IPS DF 19.7 (cell line): ENCODE measurements at regions not wholly inside any gene's neighbourhood (a gene's known extent, or its start where the extent isn't known, plus 50 kb on each side); places are given as distances from the start of the nearest gene placed in this dataset.

Experiments used
- DNase-seq: peaks from one replicate; pipeline ENCODE4 v3.0.0-alpha.2; 2013; ENCODE audit warnings: low read depth, low spot score

DNA sequence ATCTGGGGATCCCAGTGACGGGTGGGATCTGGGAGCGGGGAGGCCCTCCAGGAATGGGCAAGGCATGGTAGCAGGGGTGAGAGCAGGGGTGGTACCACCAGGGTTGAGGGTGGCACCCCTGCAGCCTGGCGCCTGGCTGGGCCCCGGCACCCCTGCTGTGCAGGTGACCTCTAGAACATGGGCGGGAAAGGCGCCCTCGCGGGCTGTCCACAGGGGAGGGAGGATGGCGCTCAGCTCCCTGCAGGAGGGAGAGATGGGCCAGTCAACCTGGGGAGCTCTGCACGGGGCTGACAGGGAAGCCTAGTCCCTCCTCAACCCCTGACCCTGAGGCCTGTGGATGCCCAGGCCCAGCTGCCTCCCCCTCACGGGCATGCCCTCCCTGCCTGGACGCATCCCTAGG, 61.6 kb upstream of the SLCO4A1 start:
- no peak for DNase-seq

DNA sequence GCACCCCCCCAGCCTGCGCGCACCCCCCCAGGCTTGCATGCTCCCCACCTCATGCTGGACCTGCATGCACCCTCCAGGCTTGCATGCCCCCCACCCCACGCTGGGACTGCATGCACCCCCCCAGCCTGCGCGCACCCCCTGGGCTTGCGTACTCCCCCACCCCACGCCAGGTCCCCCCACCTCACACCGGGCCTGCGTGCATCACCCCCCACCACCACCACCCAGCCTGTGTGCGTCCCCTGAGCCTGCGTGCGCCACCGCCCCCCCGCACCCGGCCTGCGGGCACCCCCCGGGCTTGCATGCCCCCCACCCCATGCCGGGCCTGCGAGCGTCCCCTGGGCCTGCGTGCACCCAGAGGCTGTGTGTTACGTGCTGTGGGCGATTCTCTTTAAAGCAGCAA, 61.0 kb upstream of the SLCO4A1 start:
- no peak for DNase-seq

DNA sequence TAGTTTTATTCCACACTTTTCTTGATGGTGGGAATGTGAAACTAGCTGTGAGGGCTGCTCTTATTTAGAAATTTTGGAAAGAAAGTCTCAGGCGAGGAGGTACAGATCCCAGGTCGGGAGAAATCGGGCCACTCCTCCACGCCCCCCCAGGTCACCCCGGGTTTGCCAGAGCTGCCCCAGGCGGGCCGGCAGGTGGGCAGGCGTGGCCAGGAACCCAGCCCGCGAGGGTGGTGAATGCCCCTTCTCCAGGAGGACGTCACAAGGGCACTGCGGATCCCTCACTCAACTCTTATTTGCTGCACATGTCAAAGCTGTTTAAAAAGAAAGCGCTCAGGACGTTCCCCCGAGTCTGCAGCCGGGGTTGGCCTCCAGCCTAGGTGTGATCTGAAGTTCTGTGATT, 60.5 kb upstream of the SLCO4A1 start:
- DNase-seq: no peak

DNA sequence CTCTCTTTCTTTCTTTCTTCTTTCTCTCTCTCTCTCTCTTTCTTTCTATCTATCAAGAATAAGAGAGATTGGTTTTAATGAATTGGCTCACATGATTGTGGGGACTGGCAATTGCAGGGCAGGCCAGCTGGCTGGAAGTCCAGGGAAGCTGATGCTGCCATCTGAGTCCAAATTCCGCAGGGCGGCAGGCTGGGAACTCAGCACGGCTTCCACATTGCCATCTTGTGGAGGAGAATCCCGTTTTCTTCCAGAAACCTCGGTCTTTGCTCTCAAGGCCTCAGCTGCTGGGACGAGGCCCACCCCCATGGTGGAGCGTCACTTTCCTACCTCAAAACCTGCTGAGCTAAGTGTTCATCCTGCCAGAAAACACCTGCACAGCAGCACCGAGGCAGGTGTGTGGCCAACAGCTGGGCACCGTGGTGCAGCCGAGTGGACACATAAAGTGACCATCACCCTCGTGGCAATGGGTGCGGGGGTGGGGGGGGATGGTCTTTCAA, 58.8 kb upstream of the SLCO4A1 start:
- no peak for DNase-seq

DNA sequence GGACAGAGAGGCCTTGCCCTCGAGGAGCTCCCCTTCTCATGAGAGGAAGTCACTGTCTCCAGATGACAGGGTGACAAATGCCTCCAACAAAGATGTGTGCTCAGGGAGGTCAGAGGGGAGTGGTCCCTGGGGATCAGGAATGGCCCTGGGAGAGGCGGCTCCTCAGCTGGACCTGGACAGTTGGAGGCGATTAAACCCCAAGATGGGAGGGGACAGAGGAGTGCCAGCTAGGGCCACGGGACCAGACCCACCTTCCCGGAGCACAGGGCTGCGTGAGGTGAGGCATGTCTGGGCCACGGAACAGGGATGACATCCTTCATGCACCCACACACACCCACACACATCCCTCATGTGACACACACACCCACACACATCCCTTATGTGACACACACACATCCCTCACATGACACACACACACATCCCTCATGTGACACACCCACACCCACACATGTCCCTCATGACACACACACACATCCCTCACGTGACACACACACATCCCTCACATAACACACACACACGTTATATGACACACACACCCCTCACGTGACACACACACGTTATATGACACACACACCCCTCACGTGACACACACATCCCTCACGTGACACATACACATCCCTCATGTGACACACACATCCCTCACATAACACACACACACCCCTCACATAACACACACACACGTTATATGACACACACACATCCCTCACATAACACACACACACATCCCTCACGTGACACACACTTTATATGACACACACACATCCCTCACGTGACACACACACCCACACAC, 57.4 kb upstream of the SLCO4A1 start:
- no peak for DNase-seq

DNA sequence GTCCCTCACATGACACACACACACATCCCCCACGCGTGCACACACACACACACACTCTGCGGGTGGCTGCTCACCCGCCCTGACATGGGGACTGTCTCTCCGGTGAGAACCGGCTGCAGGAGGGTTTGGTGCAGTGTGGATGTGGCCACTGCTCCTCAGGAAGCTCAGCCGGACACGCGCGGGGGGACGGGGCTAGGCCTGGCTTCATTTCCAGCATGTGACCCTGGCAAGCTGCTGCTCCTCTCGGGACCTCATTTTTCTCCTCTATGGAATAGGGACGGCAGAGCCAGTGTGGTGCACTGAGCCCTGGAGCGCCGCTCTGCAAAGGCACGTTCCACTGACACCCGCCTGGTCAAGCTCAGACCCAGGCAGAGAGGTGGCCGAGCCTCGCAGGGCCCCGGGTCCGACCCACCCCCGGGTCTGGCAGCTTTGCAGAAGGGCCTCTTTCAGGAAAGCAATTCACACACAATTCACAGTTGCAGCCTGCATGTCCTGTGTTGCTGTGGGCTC, 56.8 kb upstream of the SLCO4A1 start:
- DNase-seq: no peak

DNA sequence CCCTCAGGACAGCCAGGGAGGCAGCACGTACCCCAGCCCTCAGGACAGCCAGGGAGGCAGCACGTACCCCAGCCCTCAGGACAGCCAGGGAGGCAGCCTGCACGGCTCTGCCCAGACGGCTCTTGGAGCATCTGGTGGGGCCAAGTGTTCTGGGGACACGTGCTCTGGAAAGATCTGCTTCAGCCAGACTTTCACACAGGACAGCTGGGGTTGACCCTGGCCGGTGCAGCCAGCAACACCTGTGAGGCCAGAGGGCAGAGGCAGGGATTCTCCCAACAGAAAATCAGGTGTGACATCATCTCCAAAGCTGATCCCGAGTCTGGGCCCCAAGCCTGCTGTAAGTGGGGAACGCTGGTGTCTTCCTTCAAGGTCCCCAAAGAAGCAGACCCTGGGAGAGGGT, 55.5 kb upstream of the SLCO4A1 start:
- DNase-seq: no peak

DNA sequence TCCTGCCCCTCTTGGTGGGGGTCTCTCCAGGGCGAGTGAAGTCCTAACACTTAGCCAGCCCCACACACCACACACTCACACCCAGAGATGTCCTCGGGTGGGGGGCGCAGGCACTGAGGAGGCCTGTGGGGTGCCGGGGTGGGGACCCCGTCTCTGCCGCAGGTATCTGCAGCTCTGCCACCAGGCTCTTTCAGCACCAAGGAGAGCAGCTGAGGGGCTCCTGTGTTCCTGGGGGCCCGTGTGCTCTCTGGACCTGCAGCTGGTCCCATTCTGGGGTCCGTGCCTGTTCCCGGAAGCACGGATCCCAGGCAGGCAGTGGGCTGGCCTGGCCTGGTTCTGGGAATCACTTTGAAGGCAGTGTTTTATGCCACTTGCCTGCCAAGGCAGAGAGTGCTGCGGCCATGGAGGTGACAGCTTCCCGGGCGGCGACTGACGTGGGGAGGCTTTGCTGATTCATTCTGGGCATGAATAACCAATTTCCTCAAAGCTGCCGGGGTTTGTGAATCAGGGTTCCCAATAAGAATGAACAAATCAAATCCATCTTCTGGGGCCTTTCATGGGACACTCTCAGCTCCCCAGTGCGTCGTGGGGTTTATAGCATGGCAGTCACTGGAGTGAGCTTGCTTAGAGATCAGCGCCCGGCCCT, 54.4 kb upstream of the SLCO4A1 start:
- DNase-seq: no peak

DNA sequence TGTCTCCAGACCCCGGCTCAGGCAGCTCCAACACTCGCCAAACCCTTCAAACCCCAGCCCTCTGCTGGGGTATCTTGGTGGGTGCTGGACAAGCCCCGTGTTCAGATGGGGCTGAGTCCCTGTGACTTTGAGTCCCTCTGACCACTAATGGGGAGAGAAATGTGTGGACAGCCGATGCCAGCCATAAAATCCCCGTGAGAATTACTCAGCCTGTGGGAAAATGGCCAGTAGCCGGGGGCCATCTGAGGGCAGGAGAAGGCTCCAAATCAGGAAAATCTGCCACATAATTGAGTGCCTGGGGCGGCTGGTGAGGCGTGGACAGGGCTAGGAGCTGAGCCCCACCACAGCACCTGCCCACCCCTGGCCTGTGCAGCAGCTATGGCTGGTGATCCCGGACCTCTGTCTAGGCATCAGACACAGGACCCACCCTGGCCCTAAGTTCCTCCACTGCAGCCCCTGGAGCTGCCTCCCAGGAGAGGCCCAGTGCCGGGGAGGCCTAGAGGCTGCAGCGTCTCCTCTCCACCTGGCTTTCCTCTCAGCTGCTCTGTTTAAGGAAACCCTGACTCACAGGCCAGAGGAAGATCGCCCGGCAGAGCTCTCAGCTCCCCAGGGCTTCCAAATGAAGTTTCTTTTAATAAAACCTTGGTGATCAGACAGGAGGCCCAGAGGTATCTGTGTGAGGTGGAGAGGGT, 53.7 kb upstream of the SLCO4A1 start:
- no peak for DNase-seq

DNA sequence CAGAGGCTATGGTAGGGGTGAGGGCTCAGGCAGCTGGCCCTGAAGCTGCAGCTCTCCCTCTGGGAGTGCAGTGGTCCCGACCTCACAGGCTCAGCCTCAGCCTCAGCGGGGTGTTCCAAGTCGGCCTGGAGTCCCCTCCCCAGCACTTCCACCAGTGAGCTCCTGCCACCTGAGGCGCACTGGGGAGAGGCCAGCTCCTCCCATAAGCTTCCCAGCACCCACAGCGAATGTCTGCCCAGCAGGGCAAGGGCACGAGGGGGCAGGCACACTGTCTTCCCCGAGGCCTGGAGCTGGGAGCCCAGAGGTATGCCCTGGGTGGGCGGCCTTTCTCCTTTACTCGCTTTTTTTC, 53.2 kb upstream of the SLCO4A1 start:
- no peak for DNase-seq

DNA sequence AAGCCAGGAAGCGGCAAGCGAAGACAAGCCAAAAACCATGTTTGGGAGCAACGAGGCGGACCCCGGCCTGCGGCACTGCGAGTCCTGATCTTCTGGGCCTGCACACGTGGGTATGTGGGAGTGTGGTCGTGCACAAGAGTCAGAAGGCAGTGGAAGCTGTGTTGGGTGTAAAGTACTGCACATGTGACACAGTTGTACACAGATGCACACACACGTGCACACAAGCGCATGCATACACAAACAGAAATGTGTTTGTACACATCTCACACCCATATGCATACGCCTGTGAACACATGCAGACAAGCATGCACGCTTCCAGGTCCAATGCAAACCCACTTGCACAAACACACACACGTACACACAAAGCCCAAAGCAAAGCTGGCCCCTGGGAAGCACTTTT, 52.6 kb upstream of the SLCO4A1 start:
- DNase-seq: no peak

DNA sequence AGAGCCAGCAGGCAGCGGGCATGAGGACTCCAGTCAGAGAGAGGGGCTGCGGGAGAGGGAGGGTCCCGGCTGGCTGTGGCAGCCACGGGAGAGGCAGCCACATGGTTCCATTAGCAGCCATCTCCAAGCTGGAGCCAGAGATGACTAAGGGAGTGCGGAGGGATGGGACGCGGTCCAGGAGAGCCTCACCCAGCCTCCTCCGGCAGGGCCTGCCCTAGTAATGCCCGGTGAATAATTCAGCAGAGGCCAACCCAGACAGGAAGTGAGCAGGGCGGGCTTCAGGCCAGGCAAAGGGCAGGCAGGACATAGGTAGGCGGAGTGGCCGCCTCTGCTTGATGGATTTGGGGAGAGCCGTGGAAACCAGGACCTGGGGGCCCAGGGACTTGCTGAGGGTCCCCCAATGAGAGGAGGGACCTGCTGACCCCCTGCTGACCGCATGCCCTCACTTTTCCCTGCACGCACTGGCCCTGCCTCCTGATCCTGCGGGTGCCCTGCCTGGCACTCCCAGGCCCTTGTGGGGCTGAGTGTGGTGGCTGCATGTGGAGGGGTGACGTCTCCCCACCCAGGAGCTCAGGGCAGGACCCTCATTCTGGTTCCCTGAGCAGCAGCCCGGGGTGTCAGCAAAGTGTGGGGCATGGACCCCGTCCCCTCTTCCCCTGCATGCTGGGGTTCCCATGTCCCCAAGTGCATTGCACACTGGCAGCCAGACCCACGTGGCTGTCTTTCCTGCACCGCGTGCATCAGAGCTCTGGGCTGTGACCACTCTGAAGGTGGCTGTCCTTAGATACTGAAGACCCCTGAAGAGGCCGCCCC, 51.8 kb upstream of the SLCO4A1 start:
- DNase-seq: no peak

DNA sequence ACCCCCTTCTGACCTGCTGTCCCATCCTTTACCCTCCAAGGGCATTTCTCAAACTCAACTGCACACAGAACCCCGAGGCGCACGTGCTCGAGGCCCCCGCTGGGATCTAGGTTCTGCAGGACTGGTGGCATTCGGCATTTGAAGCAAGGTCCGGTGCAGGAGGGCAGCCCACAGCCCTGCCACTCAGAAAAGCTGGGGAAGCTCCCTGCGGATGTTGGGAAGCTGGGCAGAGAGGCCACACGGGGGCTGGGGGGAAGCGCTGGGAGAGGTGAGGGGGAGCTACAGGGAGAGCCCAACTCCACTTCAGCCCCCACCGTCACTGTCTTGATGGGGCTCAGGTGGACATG, 51.2 kb upstream of the SLCO4A1 start:
- DNase-seq: no peak

DNA sequence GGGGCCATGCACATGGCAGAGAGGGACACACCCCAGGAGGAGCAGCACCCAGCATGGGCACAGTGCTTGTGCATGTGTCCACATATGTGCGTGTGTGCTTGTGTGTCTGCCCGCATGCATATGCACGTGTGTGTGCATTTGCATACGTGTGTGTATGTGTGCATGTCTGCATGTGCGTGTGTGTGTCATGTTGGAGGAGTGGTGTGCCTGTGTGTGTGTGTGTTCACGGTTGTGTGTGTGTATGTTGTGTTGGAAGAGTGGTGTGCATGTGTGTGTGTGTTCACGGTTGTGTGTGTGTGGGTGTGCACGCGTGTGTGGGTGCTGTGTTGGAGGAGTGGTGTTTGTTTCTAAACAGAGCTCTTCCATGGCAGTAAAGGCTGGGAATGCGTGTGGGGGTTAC, 50.7 kb upstream of the SLCO4A1 start:
- DNase-seq: no peak
